D721Med (cell line): ENCODE measurements at regions not wholly inside any gene's neighbourhood (a gene's known extent, or its start where the extent isn't known, plus 50 kb on each side); places are given as distances from the start of the nearest gene placed in this dataset.

ENCODE experiments used
- DNase-seq: peaks from one replicate; pipeline ENCODE4 v3.0.0; 2011; ENCODE audit warnings: low spot score; ENCODE audit not compliant: insufficient read length
- FAIRE-seq: peaks from 2 replicates; lab custom pipeline; 2011; peaks lifted over from hg19 to GRCh38; lab: Jason Lieb, UNC
- CTCF ChIP-seq: IDR thresholded peaks from 2 replicates; pipeline ENCODE4 v1.5.1; 2012; ENCODE audit warnings: mild to moderate bottlenecking, control low read depth; ENCODE audit not compliant: insufficient read depth; ENCODE audit errors: missing control alignments

- no peak for FAIRE-seq
- TF ChIP-seq CTCF, result no peak
- no peak for DNase-seq
Observed at GRCh38 chr3:173342679-173343078, 54.9 kb upstream of the NLGN1 start.

GRCh38 chr3:173340626-173341025 is 56.9 kb upstream of the NLGN1 start:
- no peak for TF ChIP-seq CTCF
- FAIRE-seq (no peak), DNase-seq (no peak)

GRCh38 chr3:173336261-173336660 is 61.3 kb upstream of the NLGN1 start:
- no peak for DNase-seq
- TF ChIP-seq CTCF, result no peak
- no peak for FAIRE-seq

GRCh38 chr3:173306110-173306509 is 91.4 kb upstream of the NLGN1 start:
- no peak for FAIRE-seq
- no peak for TF ChIP-seq CTCF

GRCh38 chr3:173304182-173304800 is 93.3 kb upstream of the NLGN1 start:
- no peak for DNase-seq
- no peak for TF ChIP-seq CTCF
- FAIRE-seq, result no peak

More at GRCh38 chr3:173306110-173306509, 91.4 kb upstream of the NLGN1 start:
- DNase-seq, result no peak

GRCh38 chr3:173301647-173302046 is 95.9 kb upstream of the NLGN1 start:
- DNase-seq (no peak), FAIRE-seq (no peak)
- no peak for TF ChIP-seq CTCF

- no peak for DNase-seq
- no peak for FAIRE-seq
- no peak for TF ChIP-seq CTCF
Observed at GRCh38 chr3:173289072-173289471, 108.5 kb upstream of the NLGN1 start.
